Islet of Langerhans (tissue), 1 donor: ENCODE measurements at regions not wholly inside any gene's neighbourhood (a gene's known extent, or its start where the extent isn't known, plus 50 kb on each side); places are given as distances from the start of the nearest gene placed in this dataset.

Source experiments
- FAIRE-seq: peaks from one replicate; lab custom pipeline; 2011; peaks lifted over from hg19 to GRCh38; lab: Jason Lieb, UNC

DNA sequence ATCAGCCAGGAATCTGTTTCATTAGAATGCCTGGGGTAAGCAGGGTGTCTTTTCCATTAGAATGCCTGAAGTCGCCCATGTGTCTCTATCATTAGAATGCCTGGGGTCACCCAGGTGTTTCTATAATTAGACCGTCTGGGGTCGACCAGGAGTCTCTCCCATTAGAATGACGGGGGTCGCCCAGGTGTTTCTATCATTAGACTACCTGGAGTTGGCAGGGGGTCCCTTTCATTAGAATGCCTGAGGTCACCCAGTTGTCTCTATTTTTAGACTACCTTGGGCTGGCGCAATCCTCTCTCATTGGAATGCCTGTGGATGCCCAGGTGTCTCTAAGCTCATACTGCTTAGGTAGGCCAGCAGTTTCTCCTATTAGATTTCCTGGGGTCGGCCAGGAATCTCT lies 1447.6 kb downstream of the UQCRFS1 start:
- no peak for FAIRE-seq

DNA sequence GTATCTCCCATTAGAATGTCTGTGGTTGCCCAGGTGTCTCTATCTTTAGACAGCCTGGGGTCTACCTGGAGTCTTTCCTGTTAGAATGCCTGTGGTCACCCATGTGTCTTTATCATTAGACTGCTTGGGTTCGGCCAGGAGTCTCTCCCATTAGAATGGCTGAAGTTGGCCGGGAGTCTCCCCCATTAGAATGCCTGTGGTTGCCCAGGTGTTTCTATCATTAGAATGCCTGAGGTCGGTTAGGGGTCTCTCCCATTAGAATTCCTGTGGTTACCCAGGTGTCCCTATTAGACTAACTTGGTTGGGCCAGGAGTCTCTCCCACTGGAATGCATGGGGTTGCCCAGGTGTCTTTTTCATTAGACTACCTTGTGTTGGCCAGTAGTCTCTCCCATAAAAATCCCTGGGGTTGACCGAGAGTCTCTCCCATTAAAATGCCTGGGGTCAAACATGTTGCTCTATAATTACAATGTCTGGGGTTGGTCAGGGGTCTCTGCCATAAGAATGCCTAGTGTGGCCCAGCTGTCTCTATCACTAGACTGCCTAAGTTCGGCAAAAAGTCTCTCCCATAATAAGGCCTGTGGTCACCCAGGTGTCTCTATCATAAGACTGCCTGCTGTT lies 1448.7 kb downstream of the UQCRFS1 start:
- no peak for FAIRE-seq

DNA sequence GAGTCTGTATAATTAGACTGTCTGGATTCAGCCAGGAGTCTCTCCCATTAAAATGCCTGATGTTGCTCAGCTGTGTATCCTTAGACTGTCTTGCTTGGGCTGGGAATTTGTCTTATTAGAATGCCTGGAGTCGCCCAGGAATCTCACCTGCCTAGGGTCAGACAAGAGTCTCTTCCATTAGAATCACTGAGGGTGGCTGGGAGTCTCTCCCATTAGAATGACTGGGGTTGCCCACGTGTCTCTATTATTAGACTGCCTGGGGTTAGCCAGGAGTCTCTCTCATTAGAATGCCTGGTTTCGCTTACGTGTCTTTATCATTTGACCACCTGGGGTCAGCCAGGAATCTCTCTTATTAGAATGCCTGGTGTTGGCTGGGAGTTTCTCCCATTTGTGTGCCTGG lies 1450.0 kb downstream of the UQCRFS1 start:
- FAIRE-seq: no peak

DNA sequence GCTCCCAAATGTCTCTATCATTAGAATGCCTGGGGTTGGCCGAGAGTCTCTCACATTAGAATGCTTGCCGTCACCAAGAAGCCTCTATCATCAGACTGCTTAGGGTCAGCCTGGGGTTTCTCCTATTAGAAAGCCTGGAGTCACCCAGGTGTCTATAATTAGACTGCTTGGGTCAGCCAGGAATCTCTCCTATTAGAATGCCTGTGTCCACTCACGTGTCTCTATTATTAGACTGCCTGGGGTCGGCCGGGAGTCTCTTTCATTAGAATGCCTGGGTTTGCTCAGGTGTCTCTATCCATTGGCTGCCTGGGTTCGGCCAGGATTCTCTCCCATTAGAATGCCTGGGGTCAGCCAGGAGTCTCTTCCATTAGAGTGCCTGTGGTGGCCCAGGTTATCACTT lies 1453.1 kb downstream of the UQCRFS1 start:
- FAIRE-seq: no peak

DNA sequence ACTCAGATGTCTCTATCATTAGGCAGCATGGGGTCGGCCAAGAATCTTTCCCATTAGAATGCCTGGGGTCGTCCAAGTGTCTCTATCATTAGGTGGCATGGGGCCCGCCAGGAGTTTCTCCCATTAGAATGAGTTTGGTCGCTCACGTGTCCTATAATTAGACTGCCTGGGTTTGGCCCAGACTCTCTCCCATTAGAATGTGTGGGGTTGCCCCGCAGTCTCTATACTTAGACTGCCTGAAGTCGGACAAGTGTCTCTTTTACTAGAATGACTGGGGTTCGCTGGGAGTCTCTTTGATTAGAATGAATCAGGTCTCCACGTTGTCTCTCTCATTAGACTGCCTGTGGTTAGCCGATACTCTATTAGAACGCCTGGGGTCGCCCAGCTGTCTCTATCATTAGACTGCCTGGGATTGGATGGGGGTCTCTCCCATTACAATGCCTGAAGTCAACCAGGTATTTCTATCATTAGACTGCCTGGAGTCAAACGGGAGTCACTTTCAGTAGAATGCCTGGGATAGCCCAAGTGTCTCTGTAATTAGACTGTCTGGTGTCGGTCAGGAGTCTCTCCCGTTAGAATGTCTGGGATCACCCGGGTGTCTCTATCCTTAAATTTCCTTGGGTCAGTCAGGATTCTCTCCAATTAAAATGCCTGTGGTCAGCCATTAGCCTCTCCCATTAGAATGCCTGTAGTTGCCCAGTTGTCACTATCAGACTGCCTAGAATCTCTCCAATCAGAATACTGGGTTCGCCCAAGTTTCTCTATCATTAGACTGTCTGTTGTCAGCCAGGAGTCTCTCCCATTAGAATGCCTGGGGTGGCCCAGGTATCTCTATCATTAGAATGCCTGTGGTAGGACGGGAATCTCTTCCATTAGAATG lies 1454.1 kb downstream of the UQCRFS1 start:
- no peak for FAIRE-seq

DNA sequence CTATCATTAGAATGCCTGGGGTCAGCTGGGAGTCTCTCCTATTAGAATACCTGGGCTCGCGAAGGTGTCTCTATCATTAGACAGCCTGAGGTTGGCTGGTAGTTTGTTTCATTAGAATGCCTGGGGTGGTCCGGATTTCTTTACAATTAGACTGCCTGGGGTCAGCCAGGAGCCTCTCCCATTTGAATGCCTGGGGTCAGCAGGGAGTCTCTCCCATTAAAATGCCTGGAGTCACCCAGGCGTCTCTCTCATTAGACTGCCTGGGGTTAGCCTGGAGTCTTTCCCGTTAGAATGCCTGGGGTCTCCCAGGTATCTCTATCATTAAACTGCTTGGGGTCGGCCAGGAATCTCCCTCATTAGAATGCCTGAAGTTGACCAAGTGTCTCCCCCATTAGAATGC lies 1458.3 kb downstream of the UQCRFS1 start:
- no peak for FAIRE-seq

DNA sequence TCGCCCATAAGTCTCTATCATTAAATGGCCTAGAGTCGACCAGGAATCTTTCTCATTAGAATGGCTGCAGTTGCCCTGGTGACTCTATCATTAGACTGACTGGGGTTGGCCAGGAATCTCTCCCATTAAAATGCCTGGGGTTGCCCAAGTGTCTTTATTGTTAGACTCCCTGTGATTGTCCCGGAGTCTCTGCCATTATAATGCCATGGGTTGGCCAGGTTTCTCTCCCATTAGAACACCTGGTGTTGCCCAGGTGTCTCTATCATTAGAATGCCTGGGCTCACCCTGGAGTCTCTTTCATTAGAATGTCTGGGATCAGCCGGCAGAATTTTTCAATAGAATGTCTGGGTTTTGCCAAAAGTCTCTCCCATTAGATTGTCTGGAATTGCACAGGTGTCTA lies 1459.3 kb downstream of the UQCRFS1 start:
- FAIRE-seq: no peak

DNA sequence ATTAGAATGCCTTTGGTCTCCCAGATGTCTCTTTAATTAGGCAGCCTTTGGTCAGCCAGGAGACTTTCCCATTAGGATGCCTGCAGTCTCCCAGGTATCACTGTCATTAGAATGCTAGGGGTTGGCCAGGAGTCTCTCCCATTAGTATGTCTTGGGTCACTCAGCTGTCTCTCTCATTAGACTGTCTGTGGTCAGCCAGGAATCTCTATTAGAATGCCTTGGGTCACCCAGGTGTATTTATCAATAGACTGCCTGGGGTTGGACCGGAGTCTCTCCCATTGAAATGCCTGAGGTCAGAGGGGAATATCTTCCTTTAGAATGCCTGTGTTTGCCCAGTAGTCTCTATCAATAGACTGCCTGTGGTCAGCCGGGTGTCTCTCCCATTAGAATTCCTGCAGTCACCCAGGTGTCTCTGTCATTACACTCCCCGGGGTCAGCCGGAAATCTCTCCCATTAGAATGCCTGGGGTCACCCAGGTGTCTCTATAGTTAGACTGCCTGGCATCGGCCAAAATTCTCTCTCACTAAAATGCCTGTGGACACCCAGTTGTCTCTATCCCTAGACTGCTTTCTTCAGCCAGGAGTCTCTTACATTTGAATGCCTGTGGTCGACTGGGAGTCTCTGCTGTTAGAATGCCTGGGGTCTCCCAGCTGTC lies 1460.3 kb downstream of the UQCRFS1 start:
- FAIRE-seq: no peak

DNA sequence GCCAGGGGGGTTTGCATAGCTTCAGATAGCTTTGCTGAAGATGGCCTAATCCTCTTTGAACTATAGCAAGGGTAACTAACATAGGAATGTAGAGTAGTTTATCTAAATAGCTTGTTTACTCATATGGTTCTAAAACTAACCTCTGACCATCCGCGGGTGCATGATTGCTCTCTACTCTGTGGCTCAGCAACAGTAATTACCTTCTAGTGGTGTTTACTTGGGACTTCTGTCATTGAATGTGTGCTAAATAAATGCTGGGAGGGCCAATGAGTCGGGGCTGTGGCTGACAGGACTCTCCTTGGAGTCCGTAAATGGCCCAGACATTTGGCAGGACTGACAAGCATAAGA lies 1461.9 kb downstream of the UQCRFS1 start:
- FAIRE-seq: no peak

DNA sequence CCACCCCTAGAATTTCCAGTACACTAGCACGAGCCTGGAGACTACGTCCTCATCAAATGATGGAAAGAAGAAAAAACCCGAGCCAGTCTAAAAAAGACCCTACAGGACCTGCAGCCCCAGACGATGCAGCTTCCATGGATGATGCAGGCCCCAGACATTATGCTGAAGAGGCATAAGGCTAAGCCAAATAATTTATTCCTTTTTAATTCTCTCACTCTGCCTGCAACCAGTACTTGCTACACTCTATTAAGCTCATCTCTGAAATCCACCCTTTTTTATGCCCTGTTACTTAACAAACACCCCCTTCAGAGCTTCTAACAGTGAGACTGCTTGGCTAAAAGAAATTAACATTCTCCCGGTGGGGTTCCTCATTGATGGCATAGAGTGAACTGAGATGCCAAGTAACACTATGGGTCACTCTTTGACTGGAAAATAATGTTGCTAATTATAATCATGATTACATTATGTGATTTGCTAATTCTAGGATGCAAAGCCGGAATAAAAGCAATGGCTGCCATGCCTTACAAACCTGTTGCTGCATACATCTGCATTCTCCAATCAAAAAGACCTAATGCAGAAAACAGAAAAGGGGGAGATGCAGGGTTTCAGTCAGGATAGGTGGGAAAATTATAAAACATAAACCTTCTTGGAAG lies 1462.4 kb downstream of the UQCRFS1 start:
- FAIRE-seq: no peak

DNA sequence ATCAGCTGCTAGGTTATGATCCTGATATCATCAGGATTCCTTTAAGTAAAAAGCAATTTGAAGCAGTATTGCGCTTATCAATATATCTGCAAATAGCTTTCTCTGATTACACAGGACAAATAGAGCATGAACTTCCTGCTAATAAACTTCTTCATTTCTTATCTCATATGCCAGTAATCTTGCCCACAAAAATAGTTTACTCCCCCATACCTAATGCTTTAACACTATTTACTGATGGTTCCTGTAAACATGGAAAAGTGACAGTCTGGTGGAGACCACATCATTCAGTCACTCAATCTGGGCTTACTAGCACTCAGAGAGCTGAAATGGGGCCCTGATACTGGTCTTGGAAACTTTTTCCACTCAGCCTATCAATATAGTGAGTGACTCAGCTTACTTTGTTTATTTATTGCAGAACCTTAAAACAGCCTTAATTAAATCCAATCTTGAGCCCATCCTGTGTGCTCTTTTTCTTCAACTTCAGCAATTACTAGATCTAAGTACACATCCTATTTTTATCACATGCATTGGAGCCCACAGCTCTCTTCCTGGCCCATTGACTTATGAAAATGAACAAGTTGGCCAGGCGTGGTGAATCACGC lies 1464.3 kb downstream of the UQCRFS1 start:
- FAIRE-seq: no peak

DNA sequence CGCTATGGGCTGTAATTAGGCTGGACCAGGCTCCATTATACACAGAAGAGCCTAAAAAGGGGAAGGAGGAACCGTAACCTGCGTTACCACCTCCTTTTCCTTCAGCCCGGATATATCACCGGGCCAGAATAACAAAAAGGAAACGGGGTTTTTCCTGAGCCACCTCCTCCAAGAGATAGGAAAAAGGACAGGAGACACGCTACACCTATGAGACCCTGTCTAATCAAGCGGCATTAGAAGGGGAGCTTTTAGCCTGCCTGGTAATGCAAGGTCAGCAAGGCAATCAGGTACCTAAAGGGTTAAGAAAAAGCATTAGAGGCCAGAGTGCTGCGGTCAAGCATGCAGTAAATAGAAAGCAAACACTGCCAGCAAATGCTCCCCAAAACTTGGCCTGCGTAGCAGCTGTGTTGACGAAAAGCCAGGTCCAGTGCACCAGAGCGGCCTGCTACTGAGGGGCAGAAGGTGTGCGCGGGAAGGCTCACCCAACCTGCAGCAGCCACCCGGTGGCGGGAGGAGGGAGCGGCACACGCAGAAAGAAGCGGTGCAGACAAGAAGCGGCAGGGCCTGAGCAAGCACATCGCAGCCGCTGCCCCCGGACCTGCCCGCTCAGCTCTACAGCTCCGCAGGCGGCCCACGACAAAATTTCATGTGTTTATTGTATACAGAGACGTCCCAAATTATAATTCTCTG lies 1466.1 kb downstream of the UQCRFS1 start:
- no peak for FAIRE-seq

DNA sequence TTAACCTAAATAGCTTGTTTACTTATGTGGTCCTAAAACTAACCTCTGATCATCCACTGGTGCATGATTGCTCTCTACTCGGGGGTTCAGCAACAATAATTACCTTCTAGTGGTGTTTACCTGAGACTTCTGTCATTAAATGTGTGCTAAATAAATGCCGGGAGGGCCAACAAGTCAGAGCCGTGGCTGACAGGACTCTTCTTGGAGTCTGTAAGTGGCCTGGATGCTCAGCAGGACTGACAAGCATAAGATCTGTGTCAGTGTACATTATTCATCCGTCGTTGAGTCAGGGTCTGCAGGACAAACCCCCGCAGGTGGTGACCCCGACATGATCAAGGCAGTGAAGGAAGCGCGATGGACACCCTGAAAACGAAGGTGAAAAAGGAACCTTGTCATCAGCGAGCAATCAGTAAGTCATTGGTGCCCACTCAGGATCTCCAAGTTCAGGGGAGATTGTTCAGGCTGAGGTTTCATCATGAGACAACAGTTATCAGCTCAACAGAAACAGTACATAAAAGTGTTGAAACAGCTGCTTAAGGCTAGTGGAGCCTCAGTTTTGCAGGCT lies 1466.9 kb downstream of the UQCRFS1 start:
- FAIRE-seq: no peak

DNA sequence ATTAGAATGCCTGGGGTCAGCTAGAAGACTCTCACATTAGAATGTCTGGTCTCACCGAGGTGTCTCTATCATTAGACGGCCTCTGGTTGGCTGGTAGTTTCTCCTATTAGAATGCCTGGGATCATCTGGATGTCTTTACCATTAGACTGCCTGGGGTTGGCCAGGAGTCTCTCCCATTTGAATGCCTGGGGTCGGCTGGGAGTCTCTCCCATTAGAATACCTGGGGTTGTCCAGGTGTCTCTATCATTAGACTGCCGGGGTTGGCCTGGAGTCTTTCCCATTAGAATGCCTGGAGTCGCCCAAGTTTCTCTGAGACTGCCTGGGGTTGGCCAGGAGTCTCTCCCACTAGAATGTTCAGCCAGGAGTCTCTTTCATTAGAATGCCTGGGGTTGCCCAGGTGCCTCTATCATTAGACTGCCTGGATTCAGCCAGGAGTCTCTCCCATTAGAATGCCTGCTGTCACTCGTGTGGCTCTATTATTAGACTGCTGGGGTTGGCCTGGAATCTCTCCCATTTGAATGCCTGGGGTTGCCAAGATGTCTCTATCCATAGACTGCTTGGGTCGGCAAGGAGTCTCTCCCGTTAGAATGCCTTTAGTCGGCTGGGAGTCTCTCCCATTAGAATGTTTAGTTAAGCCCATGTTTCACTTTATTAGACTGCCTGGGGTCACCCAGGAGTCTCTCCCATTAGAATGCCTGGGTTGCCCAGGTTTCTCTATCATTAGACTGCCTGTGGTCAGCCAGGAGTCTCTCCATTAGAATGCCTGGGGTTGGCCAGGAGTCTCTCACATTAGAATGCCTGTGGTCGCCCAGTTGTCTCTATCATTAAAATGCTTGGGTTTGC lies 1467.8 kb downstream of the UQCRFS1 start:
- FAIRE-seq: no peak

DNA sequence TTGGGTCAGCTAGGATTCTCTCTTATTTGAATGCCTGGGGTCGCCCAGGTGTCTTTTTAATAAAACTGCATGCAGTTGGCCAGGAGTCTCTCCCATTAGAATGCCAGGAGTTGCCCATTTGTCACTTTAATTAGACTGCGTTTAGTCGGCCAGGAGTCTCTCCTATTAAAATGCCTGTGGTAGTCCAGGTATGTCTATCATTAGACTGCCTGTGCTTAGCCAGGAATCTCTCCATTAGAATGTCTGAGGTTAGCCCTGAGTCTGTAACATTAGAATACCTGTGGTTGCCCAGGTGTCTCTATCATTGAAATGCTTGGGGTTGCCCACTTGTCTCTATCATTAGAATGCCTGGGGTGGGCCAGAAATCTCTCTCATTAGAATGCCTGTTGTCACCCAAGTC lies 1470.9 kb downstream of the UQCRFS1 start:
- FAIRE-seq: no peak

DNA sequence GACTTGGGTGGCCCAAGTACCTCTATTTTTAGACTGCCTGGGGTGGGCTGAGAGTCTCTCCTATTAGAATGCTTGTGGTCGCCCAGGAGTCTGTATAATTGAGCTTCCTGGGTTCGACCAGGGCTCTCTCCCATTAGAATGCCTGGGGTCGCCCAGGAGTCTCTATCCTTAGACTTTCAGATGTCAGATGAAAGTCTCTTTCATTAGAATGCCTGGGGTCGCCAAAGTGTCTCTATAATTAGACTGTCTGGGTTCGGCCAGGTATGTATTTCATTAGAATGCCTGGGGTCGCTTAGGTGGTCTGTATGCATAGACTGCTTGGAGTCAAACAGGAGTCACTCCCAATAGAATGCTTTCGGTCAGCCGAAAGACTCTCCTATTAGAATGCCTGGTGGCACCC lies 1471.7 kb downstream of the UQCRFS1 start:
- no peak for FAIRE-seq

DNA sequence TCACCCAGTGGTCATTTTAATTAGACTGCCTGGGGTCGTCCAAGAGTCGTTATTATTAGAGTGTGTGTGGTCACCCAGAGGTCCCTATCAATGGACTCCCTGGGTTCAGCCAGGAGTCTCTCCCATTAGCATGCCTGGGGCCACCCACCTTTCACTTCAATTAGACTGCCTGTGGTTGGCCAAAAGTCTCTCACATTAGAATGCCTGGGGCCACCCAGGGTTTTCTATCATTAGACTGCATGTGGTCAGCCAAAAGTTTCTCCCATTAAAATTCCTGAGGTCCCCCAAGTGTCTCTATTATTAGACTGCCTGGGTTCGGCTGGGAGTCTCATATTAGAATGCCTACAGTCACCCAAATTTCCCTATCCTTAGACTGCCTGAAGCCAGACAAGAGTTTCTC lies 1472.6 kb downstream of the UQCRFS1 start:
- FAIRE-seq: no peak

DNA sequence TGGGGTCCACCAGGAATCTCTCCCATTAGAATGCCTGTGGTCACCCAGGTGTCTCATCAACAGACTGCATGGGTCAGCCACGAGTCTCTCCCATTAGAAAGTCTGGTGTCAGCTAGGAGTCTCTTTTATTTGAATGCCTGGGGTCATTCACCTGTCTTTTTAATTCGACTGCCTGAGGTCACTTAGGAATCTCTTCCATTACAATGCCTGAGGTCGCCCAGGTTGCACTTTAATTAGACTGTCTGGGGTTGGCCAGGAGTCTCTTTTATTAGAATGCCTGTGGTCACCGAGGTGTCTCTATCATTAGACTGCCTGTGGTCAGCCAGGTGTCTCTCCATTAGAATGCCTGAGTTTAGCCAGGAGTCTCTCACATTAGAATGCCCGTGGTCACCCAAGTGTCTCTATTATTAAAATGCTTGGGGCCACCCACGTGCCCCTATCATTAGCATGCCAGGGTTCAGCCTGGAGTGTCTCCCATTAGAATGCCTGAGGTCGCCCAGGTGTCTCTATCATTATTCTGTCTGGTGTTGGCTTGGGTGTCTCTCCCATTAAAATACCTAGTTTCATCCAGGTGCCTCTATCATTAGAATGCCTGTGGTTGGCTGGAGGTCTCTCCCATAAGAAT lies 1474.3 kb downstream of the UQCRFS1 start:
- no peak for FAIRE-seq

DNA sequence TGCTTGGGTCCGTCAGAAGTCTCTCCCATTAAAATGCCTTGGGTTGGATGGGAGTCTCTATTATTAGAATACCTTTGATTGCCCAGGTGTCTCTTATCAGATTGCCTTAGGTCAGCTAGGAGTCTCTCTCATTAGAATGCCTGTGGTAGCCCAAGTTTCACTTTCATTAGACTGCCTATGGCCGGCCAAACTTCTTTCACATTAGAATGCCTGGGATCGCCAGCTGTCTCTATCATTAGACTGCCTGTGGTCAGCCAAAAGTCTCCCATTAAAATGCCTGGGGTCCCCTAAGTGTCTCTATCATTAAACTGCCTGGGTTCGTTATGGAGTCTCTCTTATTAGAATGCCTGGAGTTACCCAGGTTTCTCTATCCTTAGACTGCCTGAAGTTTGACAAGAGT lies 1476.7 kb downstream of the UQCRFS1 start:
- no peak for FAIRE-seq

DNA sequence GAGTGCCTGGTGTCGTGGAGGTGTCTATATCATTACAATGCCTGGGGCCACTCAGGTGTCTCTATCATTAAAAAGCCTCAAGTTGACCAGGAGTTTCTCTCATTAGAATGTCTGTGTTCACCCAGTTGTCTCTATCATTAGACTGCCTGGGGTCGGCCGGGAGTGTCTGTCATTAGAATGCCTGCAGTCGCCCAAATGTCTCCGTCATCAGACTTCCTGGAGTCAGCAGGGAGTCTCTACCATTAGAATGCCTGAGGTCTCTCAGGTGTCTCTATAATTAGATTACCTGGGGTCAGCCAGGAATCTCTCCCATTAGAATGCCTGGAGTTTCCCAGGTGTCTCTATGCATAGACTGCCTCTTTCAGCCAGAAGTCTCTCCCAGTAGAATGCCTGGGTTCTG lies 1477.6 kb downstream of the UQCRFS1 start:
- FAIRE-seq: no peak
